ENCODE measurements at regions not wholly inside any gene's neighbourhood (a gene's known extent, or its start where the extent isn't known, plus 50 kb on each side); places are given as distances from the start of the nearest gene placed in this dataset.

GRCh38 chr1:163535401-163535800, 213.6 kb downstream of the NUF2 start:
- BruUV-seq (replicated peaks): no TSS peak
- POLR2A ChIA-PET: no interaction called here
- no peak overlapping the region for H3K27ac ChIP-seq (ENCODE audit: insufficient read depth, low read depth, low read length)

More at GRCh38 chr1:163535401-163535800, 213.6 kb downstream of the NUF2 start:
- Histone ChIP-seq H3K9ac (replicated peaks; ENCODE audit: extremely low read depth, insufficient read depth, low read length) (no peak overlapping the region), H3K27me3 (ENCODE audit: control insufficient read depth in 2 of 2, insufficient read depth in 2 of 2, low read length in 2 of 2) (peaks cover 0 to 3% of the 10 kb centered on the region in 2 experiments), H2AFZ (ENCODE audit: low read depth, low read length) (no peak overlapping the region), H3K79me2 (ENCODE audit: control insufficient read depth, insufficient read depth, low read length) (no peaks in the 10 kb centered on the region), H3K9me1 (replicated peaks; ENCODE audit: control insufficient read depth, extremely low read depth, insufficient read depth, low read length) (no peaks in the 10 kb centered on the region), H3K4me3 (replicated peaks in 1 of 3; ENCODE audit: insufficient read depth in 1 of 3, low read depth in 1 of 3, low read length in 3 of 3) (no peak overlapping the region), H3K9me3 (replicated peaks; ENCODE audit: control insufficient read depth, insufficient read depth, low read length) (no peaks in the 10 kb centered on the region), H3K4me2 (ENCODE audit: insufficient read depth, low read length) (no peak overlapping the region), H3K4me1 (ENCODE audit: control insufficient read depth, extremely low read depth, insufficient read depth, low read length) (no peaks in the 10 kb centered on the region), H4K20me1 (replicated peaks; ENCODE audit: control insufficient read depth, extremely low read depth, insufficient read depth, low read length) (no peaks in the 10 kb centered on the region), H3K36me3 (ENCODE audit: control insufficient read depth in 2 of 2, extremely low read depth in 1 of 2, insufficient read depth in 2 of 2, low read length in 2 of 2) (no peaks in the 10 kb centered on the region)
- dilution Hi-C loops (cut with MboI; ENCODE audit: extremely low pct_ligation_motif_present, low sequenced_read_pairs) (no loop called here), intact Hi-C loops (cut with micrococcal nuclease) (loop anchor here (10.0 kb wide), 2 partner anchors 549 to 691 kb away; no protein-coding TSS in a partner anchor)
- DNase-seq (ENCODE audit: low read depth, low spot score) (no peak), FAIRE-seq (no peak)
- no peak for TF ChIP-seq MAX (IDR thresholded peaks at IDR 0.05; ENCODE audit: insufficient read depth, insufficient read length)
- TF ChIP-seq JUN (IDR thresholded peaks at IDR 0.05; ENCODE audit: borderline replicate concordance, insufficient read depth, insufficient read length, low read depth): no peak
- no peak for TF ChIP-seq FOS (IDR thresholded peaks at IDR 0.05; ENCODE audit: borderline replicate concordance, insufficient read depth, low read length)
- no peak for TF ChIP-seq EZH2 (IDR thresholded peaks at IDR 0.05; ENCODE audit: borderline replicate concordance, low read depth, low read length, severe bottlenecking)
- TF ChIP-seq POLR2AphosphoS5 (IDR thresholded peaks at IDR 0.05; ENCODE audit: insufficient read depth, low read depth, low read length): no peak
- TF ChIP-seq GATA2 (IDR thresholded peaks at IDR 0.05; ENCODE audit: insufficient read depth, insufficient read length, low read depth, low read length): no peak
- no peak for TF ChIP-seq POLR2A (IDR thresholded peaks at IDR 0.05; ENCODE audit: low read depth, low read length)
- no peak for TF ChIP-seq CTCF (IDR thresholded peaks at IDR 0.05; ENCODE audit: extremely low read depth in 1 of 2, insufficient read depth in 1 of 2, low read depth in 1 of 2, low read length in 2 of 2)
- TF ChIP-seq MYC (IDR thresholded peaks at IDR 0.05; ENCODE audit: low read depth, low read length): no peak
- CTCF ChIA-PET: interaction anchor here (0.9 to 2.1 kb wide), 4 partner anchors 1083 to 1538 kb away, joined by 3 to 11 read pairs (median 8); no protein-coding TSS in a partner anchor
